ENCODE measurements at regions not wholly inside any gene's neighbourhood (a gene's known extent, or its start where the extent isn't known, plus 50 kb on each side); places are given as distances from the start of the nearest gene placed in this dataset.

- DNase-seq (ENCODE audit: low read depth in 6 of 9, low spot score in 9 of 9): no peak
- no peak overlapping the region for H3K4me3 ChIP-seq (ENCODE audit: low read length in 2 of 2)
- H3K27ac ChIP-seq (ENCODE audit: low read depth in 1 of 2, low read length in 1 of 2): no peak overlapping the region
- H3K4me1 ChIP-seq (ENCODE audit: control insufficient read depth in 2 of 2, insufficient read depth in 2 of 2, low read length in 2 of 2): peaks cover 13 to 41% of the 10 kb centered on the region in 2 donors
- 98% methylated on average over 10 of the region's 10 CpGs for WGBS
- H3K9me3 ChIP-seq (ENCODE audit: control insufficient read depth in 2 of 2, insufficient read depth in 1 of 2, low read length in 1 of 2): no peaks in the 10 kb centered on the region
- peaks cover 6 to 46% of the 10 kb centered on the region in 2 donors for H3K27me3 ChIP-seq (ENCODE audit: control insufficient read depth in 2 of 2, insufficient read depth in 1 of 2, low read length in 1 of 2)
- no peaks in the 10 kb centered on the region for H3K36me3 ChIP-seq (ENCODE audit: control insufficient read depth in 2 of 2, insufficient read depth in 2 of 2, low read length in 1 of 2)
Measured at GRCh38 chr2:8458503-8459459, 223.1 kb upstream of the ID2 start.

GRCh38 chr2:8459474-8459873, 222.4 kb upstream of the ID2 start:
- H3K4me3 ChIP-seq (ENCODE audit: low read length in 2 of 2): no peak overlapping the region
- no peaks in the 10 kb centered on the region for H3K9me3 ChIP-seq (ENCODE audit: control insufficient read depth in 2 of 2, insufficient read depth in 1 of 2, low read length in 1 of 2)
- no peak overlapping the region for H3K27ac ChIP-seq (ENCODE audit: low read depth in 1 of 2, low read length in 1 of 2)
- H3K4me1 ChIP-seq (ENCODE audit: control insufficient read depth in 2 of 2, insufficient read depth in 2 of 2, low read length in 2 of 2): peaks cover 13 to 41% of the 10 kb centered on the region in 2 donors
- 97% methylated on average over 3 of the region's 3 CpGs for WGBS
- H3K27me3 ChIP-seq (ENCODE audit: control insufficient read depth in 2 of 2, insufficient read depth in 1 of 2, low read length in 1 of 2): peaks cover 6 to 43% of the 10 kb centered on the region in 2 donors
- no peak for DNase-seq (ENCODE audit: low read depth in 6 of 9, low spot score in 9 of 9)
- H3K36me3 ChIP-seq (ENCODE audit: control insufficient read depth in 2 of 2, insufficient read depth in 2 of 2, low read length in 1 of 2): no peaks in the 10 kb centered on the region

GRCh38 chr2:8461341-8461740, 220.5 kb upstream of the ID2 start:
- Histone ChIP-seq H3K4me1 (ENCODE audit: control insufficient read depth in 2 of 2, insufficient read depth in 2 of 2, low read length in 2 of 2) (peaks cover 8 to 24% of the 10 kb centered on the region in 2 donors), H3K36me3 (ENCODE audit: control insufficient read depth in 2 of 2, insufficient read depth in 2 of 2, low read length in 1 of 2) (no peaks in the 10 kb centered on the region), H3K27ac (ENCODE audit: low read depth in 1 of 2, low read length in 1 of 2) (no peak overlapping the region), H3K9me3 (ENCODE audit: control insufficient read depth in 2 of 2, insufficient read depth in 1 of 2, low read length in 1 of 2) (no peaks in the 10 kb centered on the region), H3K4me3 (ENCODE audit: low read length in 2 of 2) (no peak overlapping the region), H3K27me3 (ENCODE audit: control insufficient read depth in 2 of 2, insufficient read depth in 1 of 2, low read length in 1 of 2) (peaks cover 6 to 27% of the 10 kb centered on the region in 2 donors)
- no peak for DNase-seq (ENCODE audit: low read depth in 6 of 9, low spot score in 9 of 9)
- 100% methylated on average over 1 of the region's 1 CpG for WGBS

- H3K4me1 ChIP-seq (ENCODE audit: control insufficient read depth in 2 of 2, insufficient read depth in 2 of 2, low read length in 2 of 2): peaks cover 4 to 17% of the 10 kb centered on the region in 2 donors
- 84% methylated on average over 1 of the region's 1 CpG for WGBS
- H3K9me3 ChIP-seq (ENCODE audit: control insufficient read depth in 2 of 2, insufficient read depth in 1 of 2, low read length in 1 of 2): no peaks in the 10 kb centered on the region
- no peak overlapping the region for H3K27ac ChIP-seq (ENCODE audit: low read depth in 1 of 2, low read length in 1 of 2)
- no peak overlapping the region for H3K4me3 ChIP-seq (ENCODE audit: low read length in 2 of 2)
- DNase-seq (ENCODE audit: low read depth in 6 of 9, low spot score in 9 of 9): no peak
- H3K27me3 ChIP-seq (ENCODE audit: control insufficient read depth in 2 of 2, insufficient read depth in 1 of 2, low read length in 1 of 2): peaks cover 6 to 18% of the 10 kb centered on the region in 2 donors
- H3K36me3 ChIP-seq (ENCODE audit: control insufficient read depth in 2 of 2, insufficient read depth in 2 of 2, low read length in 1 of 2): no peaks in the 10 kb centered on the region
Measured at GRCh38 chr2:8462280-8462679, 219.6 kb upstream of the ID2 start.

GRCh38 chr2:8462899-8463648, 218.8 kb upstream of the ID2 start:
- WGBS: 96% methylated on average over 18 of the region's 18 CpGs
- no peak overlapping the region for H3K27ac ChIP-seq (ENCODE audit: low read depth in 1 of 2, low read length in 1 of 2)
- no peaks in the 10 kb centered on the region for H3K9me3 ChIP-seq (ENCODE audit: control insufficient read depth in 2 of 2, insufficient read depth in 1 of 2, low read length in 1 of 2)
- H3K4me3 ChIP-seq (ENCODE audit: low read length in 2 of 2): no peak overlapping the region
- H3K36me3 ChIP-seq (ENCODE audit: control insufficient read depth in 2 of 2, insufficient read depth in 2 of 2, low read length in 1 of 2): no peaks in the 10 kb centered on the region
- H3K27me3 ChIP-seq (ENCODE audit: control insufficient read depth in 2 of 2, insufficient read depth in 1 of 2, low read length in 1 of 2): peaks cover 6 to 10% of the 10 kb centered on the region in 2 donors
- DNase-seq (ENCODE audit: low read depth in 6 of 9, low spot score in 9 of 9): no peak
- peaks cover 0 to 9% of the 10 kb centered on the region in 2 donors for H3K4me1 ChIP-seq (ENCODE audit: control insufficient read depth in 2 of 2, insufficient read depth in 2 of 2, low read length in 2 of 2)

GRCh38 chr2:8465560-8465959, 216.3 kb upstream of the ID2 start:
- Histone ChIP-seq H3K27me3 (ENCODE audit: control insufficient read depth in 2 of 2, insufficient read depth in 1 of 2, low read length in 1 of 2) (no peaks in the 10 kb centered on the region), H3K4me3 (ENCODE audit: low read length in 2 of 2) (no peak overlapping the region), H3K4me1 (ENCODE audit: control insufficient read depth in 2 of 2, insufficient read depth in 2 of 2, low read length in 2 of 2) (peaks cover 0 to 9% of the 10 kb centered on the region in 2 donors), H3K9me3 (ENCODE audit: control insufficient read depth in 2 of 2, insufficient read depth in 1 of 2, low read length in 1 of 2) (no peaks in the 10 kb centered on the region), H3K36me3 (ENCODE audit: control insufficient read depth in 2 of 2, insufficient read depth in 2 of 2, low read length in 1 of 2) (no peaks in the 10 kb centered on the region), H3K27ac (ENCODE audit: low read depth in 1 of 2, low read length in 1 of 2) (no peak overlapping the region)
- WGBS: 92% methylated on average over 3 of the region's 3 CpGs
- no peak for DNase-seq (ENCODE audit: low read depth in 6 of 9, low spot score in 9 of 9)

GRCh38 chr2:8469709-8470493, 212.0 kb upstream of the ID2 start:
- WGBS: 95% methylated on average over 11 of the region's 11 CpGs
- Histone ChIP-seq H3K27me3 (ENCODE audit: control insufficient read depth in 2 of 2, insufficient read depth in 1 of 2, low read length in 1 of 2) (no peaks in the 10 kb centered on the region), H3K27ac (ENCODE audit: low read depth in 1 of 2, low read length in 1 of 2) (no peak overlapping the region), H3K36me3 (ENCODE audit: control insufficient read depth in 2 of 2, insufficient read depth in 2 of 2, low read length in 1 of 2) (no peaks in the 10 kb centered on the region), H3K9me3 (ENCODE audit: control insufficient read depth in 2 of 2, insufficient read depth in 1 of 2, low read length in 1 of 2) (no peaks in the 10 kb centered on the region), H3K4me1 (ENCODE audit: control insufficient read depth in 2 of 2, insufficient read depth in 2 of 2, low read length in 2 of 2) (peaks cover 11 to 19% of the 10 kb centered on the region in 2 donors), H3K4me3 (ENCODE audit: low read length in 2 of 2) (no peak overlapping the region)
- DNase-seq (ENCODE audit: low read depth in 6 of 9, low spot score in 9 of 9): no peak

GRCh38 chr2:8472545-8473323, 209.1 kb upstream of the ID2 start:
- H3K27me3 ChIP-seq (ENCODE audit: control insufficient read depth in 2 of 2, insufficient read depth in 1 of 2, low read length in 1 of 2): no peaks in the 10 kb centered on the region
- no peak overlapping the region for H3K4me3 ChIP-seq (ENCODE audit: low read length in 2 of 2)
- H3K9me3 ChIP-seq (ENCODE audit: control insufficient read depth in 2 of 2, insufficient read depth in 1 of 2, low read length in 1 of 2): no peaks in the 10 kb centered on the region
- WGBS: 79% methylated on average over 7 of the region's 7 CpGs
- DNase-seq (ENCODE audit: low read depth in 6 of 9, low spot score in 9 of 9): peak in 1 of 9 donors; percentile 76
- peaks cover 16 to 25% of the 10 kb centered on the region in 2 donors for H3K4me1 ChIP-seq (ENCODE audit: control insufficient read depth in 2 of 2, insufficient read depth in 2 of 2, low read length in 2 of 2)
- H3K36me3 ChIP-seq (ENCODE audit: control insufficient read depth in 2 of 2, insufficient read depth in 2 of 2, low read length in 1 of 2): no peaks in the 10 kb centered on the region
- H3K27ac ChIP-seq (ENCODE audit: low read depth in 1 of 2, low read length in 1 of 2): peak overlapping the region in 1 of 2 donors; percentile 31
